Tibial nerve (tissue), 4 donors: ENCODE measurements at regions not wholly inside any gene's neighbourhood (a gene's known extent, or its start where the extent isn't known, plus 50 kb on each side); places are given as distances from the start of the nearest gene placed in this dataset.

Source experiments
- DNase-seq, 2 donors: peaks; one replicate each; pipeline ENCODE4 v3.0.0-alpha.2; 2019; ENCODE audit warnings: low spot score in 2 of 2
- H3K27ac ChIP-seq, 4 donors: fragments of 200-600 bp; sonication (generic) in 3 of 4; one replicate each; pipeline ENCODE4 v1.5.1; 2017 to 2019; ENCODE audit warnings: mild to moderate bottlenecking in 1 of 4
- H3K27me3 ChIP-seq, 2 donors: fragments of 200-600 bp; sonication (generic) in 1 of 2; one replicate each; pipeline versions ENCODE4 v1.5.1 to v1.6.0; 2017 to 2019
- H3K36me3 ChIP-seq, 3 donors: fragments of 200-600 bp; sonication (generic); one replicate each; pipeline ENCODE4 v1.5.1; 2018 to 2019
- H3K4me1 ChIP-seq, 4 donors: fragments of 200-600 bp; sonication (generic) in 3 of 4; one replicate each; pipeline ENCODE4 v1.5.1; 2017 to 2019
- H3K4me3 ChIP-seq, 4 donors: fragments of 200-600 bp; sonication (generic) in 3 of 4; one replicate each; pipeline ENCODE4 v1.5.1; 2017 to 2019; ENCODE audit warnings: mild to moderate bottlenecking in 1 of 4, moderate library complexity in 1 of 4
- H3K9me3 ChIP-seq, 4 donors: fragments of 200-600 bp; sonication (generic) in 3 of 4; one replicate each; pipeline ENCODE4 v1.5.1; 2017 to 2019
- CTCF ChIP-seq, 5 experiments: fragments of 200-600 bp in 3 of 5; fragments of 450-650 bp in 2 of 5; sonication (generic) in 3 of 5; IDR thresholded peaks; one replicate each; pipeline ENCODE4 v1.5.1; 2016 to 2019; ENCODE audit warnings: antibody characterized with exemption in 5 of 5, mild to moderate bottlenecking in 3 of 5, moderate library complexity in 2 of 5
- EP300 ChIP-seq, 2 donors: sonication (generic); formaldehyde crosslinking; IDR thresholded peaks; one replicate each; pipeline ENCODE4 v1.6.1; 2017; ENCODE audit warnings: antibody characterized with exemption in 2 of 2, mild to moderate bottlenecking in 1 of 2
- POLR2A ChIP-seq, 2 donors: fragments of 450-650 bp; IDR thresholded peaks; one replicate each; pipeline ENCODE4 v1.6.1; 2017; ENCODE audit warnings: antibody characterized with exemption in 2 of 2, mild to moderate bottlenecking in 2 of 2, moderate library complexity in 2 of 2
- WGBS, 2 donors: methylation state at CpG; one replicate each; pipeline ENCODE4 v1.1.5; 2018; 5-methylcytosine and 5-hydroxymethylcytosine counted together

GRCh38 chr18:77996737-77997136 is 747.1 kb downstream of the GALR1 start:
- no peak overlapping the region for H3K27ac ChIP-seq
- H3K9me3 ChIP-seq = peaks cover 0 to 21% (median 2%) of the 10 kb centered on the region in 4 donors
- 50 to 54% methylated on average over 4 of the region's 4 CpGs for WGBS, 2 donors
- H3K36me3 ChIP-seq = no peaks in the 10 kb centered on the region
- H3K4me3 ChIP-seq = no peak overlapping the region
- H3K27me3 ChIP-seq = no peaks in the 10 kb centered on the region
- no peak for TF ChIP-seq EP300 (IDR thresholded peaks at IDR 0.05)
- no peak for TF ChIP-seq POLR2A (IDR thresholded peaks at IDR 0.05)
- no peak for TF ChIP-seq CTCF (IDR thresholded peaks at IDR 0.05)
- no peak for DNase-seq
- no peaks in the 10 kb centered on the region for H3K4me1 ChIP-seq

- Histone ChIP-seq H3K27me3 (no peaks in the 10 kb centered on the region), H3K4me3 (no peak overlapping the region), H3K27ac (no peak overlapping the region), H3K4me1 (no peaks in the 10 kb centered on the region), H3K36me3 (no peaks in the 10 kb centered on the region), H3K9me3 (peaks cover 0 to 21% (median 2%) of the 10 kb centered on the region in 4 donors)
- no peak for TF ChIP-seq CTCF (IDR thresholded peaks at IDR 0.05)
- TF ChIP-seq POLR2A (IDR thresholded peaks at IDR 0.05) = no peak
- TF ChIP-seq EP300 (IDR thresholded peaks at IDR 0.05) = no peak
- no peak for DNase-seq
These were observed 752.2 kb downstream of the GALR1 start for GRCh38 chr18:78001811-78002210.

GRCh38 chr18:78006006-78006773 is 756.5 kb downstream of the GALR1 start:
- TF ChIP-seq POLR2A (IDR thresholded peaks at IDR 0.05) (no peak), CTCF (IDR thresholded peaks at IDR 0.05) (no peak), EP300 (IDR thresholded peaks at IDR 0.05) (no peak)
- Histone ChIP-seq H3K4me3 (no peak overlapping the region), H3K9me3 (peaks cover 0 to 5% (median 0%) of the 10 kb centered on the region in 4 donors), H3K36me3 (no peaks in the 10 kb centered on the region), H3K27me3 (no peaks in the 10 kb centered on the region), H3K27ac (no peak overlapping the region), H3K4me1 (no peaks in the 10 kb centered on the region)
- 26% methylated on average over 9 of the region's 9 CpGs for WGBS, 2 donors
- DNase-seq = no peak

- DNase-seq = no peak
- H3K27ac ChIP-seq = no peak overlapping the region
- H3K9me3 ChIP-seq = no peaks in the 10 kb centered on the region
- H3K4me1 ChIP-seq = no peaks in the 10 kb centered on the region
- H3K36me3 ChIP-seq = no peaks in the 10 kb centered on the region
- no peak overlapping the region for H3K4me3 ChIP-seq
- TF ChIP-seq CTCF (IDR thresholded peaks at IDR 0.05) = no peak
- WGBS, 2 donors = 24 to 27% methylated on average over 6 of the region's 6 CpGs
- no peaks in the 10 kb centered on the region for H3K27me3 ChIP-seq
These were observed 757.2 kb downstream of the GALR1 start for GRCh38 chr18:78006774-78007260.

GRCh38 chr18:78010363-78010762 is 760.7 kb downstream of the GALR1 start:
- Histone ChIP-seq H3K4me3 (no peak overlapping the region), H3K27ac (no peak overlapping the region), H3K9me3 (no peaks in the 10 kb centered on the region), H3K27me3 (no peaks in the 10 kb centered on the region), H3K4me1 (no peaks in the 10 kb centered on the region), H3K36me3 (no peaks in the 10 kb centered on the region)
- no peak for DNase-seq
- no peak for TF ChIP-seq CTCF (IDR thresholded peaks at IDR 0.05)
- no peak for TF ChIP-seq POLR2A (IDR thresholded peaks at IDR 0.05)
- no peak for TF ChIP-seq EP300 (IDR thresholded peaks at IDR 0.05)
